ENCODE measurements at regions not wholly inside any gene's neighbourhood (a gene's known extent, or its start where the extent isn't known, plus 50 kb on each side); places are given as distances from the start of the nearest gene placed in this dataset.
A peak's percentile ranks its signal among the peaks of the same experiment; 100 is the strongest.
"Not testable (repeated sequence)": the region's sequence is repeated elsewhere in the genome, so short reads cannot be mapped to it uniquely, and the experiment has no call there.

- DNase-seq: no peak
These were observed 99.0 kb upstream of the CDYL start for GRCh38 chr6:4677011-4677750.

- no peak for DNase-seq
These were observed 100.2 kb upstream of the CDYL start for GRCh38 chr6:4676016-4676415.

DNA sequence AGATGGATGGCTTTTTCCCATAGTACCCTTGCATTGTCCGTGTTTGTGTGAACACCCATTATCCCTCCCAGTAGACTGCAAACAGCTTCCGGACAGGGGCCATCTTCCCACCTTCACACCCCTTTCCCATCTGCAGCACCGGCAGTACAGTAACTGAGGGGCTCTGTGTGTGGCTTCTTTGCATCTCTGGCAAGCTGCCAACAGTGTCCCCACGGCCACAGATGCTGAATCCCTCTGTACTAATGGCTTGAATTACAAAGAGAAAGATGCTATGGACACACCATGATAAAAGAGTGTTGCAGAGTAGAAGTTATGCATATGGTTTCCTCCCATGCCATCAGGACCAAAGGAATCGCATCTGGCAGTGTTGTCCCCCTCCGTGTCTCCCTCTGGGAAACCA, 101.1 kb upstream of the CDYL start:
- DNase-seq: no peak

DNA sequence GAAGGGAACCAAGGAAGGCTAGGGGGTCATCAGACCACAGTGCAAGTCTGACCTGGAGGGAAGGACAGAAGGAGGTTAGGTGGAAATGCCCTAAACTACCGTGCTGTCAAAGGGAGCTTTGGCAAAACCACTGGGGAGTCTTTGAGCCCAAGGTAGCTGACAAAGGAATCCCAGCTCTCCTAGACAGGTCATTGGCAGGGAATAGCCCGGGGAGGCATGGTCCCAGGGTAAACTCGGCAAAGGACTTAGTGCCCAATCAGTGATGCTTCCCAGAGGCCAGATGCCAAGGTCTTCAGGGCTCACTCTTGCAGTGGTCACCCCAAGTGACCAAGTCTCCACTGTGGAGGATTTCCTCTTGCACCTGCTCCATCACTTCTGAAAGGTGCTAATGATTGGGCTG, 102.3 kb upstream of the CDYL start:
- no peak for DNase-seq

- peak in 1 of 4 experiments; percentile 15 for DNase-seq
These were observed 103.4 kb upstream of the CDYL start for GRCh38 chr6:4672772-4673171.

GRCh38 chr6:4671587-4672115, 104.6 kb upstream of the CDYL start:
- no peak for DNase-seq

DNA sequence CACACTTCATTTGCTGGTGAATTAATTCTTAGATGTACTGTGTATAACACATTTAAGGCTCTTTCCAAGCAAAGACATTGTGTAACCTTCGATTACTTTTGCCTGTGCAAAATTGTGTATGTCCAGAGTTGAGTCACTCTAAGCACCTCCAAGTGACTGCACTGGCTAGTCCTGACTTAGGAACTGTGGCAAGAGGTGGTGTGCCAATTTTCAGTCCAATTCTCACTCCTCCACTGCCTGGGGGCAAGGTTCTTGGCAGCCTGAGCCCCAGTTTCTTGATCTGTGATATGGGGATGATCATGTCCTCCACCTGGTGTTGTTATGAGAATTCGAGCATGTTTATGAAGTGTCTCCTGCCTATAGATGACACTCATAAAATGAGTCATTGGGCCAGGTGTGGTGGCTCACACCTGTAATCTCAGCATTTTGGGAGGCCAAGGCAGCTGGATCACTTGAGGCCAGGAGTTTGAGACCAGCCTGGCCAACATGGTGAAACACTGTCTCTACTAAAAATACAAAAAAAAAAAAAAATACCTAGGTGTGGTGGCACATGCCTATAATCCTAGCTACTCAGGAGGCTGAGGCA, 105.3 kb upstream of the CDYL start:
- no peak for DNase-seq

DNA sequence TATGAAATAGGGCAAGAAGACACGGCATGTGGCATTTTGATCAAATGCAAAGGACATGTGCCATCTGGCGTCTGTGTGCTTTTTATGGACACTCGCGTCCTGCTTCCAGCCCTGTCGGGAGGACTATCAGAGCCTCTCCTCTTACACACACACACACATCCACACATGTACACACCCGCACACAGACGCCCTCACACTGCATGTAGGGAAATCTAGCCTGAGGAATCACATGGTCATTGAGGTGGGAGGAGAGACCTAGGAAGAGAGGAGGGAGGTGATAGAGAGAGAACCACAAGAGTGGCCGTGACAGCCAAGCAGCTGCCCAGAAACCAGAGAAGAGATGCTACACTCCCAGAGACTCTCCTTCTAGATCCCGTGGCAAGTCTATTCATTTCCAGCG, 105.9 kb upstream of the CDYL start:
- no peak for DNase-seq

DNA sequence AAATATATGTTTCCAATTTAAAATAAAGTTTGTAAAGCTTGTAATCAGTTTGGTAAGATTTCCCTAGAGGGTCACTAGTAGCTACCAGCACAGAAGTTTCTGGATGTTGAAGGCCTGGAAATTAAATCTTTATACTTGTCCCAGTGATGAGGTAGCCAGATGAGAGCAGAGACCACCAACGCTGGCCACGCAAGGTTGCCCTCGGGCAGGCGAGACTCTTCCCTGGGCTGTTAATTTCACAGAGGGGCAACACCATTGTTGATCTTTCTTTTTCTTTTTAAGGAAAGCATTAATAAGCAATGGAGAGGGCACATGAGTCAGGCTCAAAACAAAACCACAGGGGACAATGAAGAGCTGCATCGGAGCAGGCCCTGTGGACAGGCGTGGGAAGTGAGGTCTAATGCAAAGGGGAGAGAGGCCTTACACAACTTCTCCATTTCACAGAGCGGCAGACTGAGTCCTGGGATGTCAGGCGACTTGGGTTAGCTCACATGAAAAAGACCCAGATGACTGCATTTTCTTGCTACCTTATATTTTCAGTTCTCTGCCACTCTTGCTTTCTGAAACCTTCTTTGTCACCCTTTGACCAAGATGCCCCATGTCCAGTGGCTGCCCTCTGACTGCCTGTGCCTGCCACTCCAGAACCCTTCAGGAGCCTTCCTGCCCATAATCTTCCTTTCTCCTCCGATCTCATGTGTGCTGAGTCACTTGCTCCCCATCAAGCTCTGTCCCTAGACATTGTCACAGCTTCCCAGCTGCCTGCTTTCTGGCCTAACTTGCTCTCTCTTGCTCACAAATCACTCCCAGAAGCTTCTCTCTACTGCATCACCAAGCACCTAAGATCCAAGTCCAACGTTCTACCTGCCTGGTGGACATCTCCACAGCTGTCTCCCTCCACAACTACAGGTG, 107.7 kb upstream of the CDYL start:
- DNase-seq: peak; percentile 50 to 76 (median 68)

DNA sequence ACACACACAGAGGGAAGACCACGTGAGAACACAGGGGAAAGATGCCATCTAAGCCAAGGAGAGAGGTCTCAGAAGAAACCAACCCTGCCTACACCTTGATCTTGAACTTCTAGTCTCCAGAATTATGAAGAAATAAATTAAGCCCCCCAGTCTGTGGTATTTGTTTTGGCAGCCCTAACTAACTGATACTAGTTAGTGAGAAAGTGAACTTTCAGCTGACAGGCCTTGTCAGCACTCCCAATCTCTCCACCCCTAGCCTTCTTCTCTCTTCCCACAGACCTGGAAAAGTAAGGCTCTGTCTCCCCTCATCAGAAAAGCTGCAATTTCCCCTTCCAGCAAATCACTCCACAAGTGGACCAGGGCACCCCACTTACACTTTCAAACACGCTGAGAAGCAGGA, 108.6 kb upstream of the CDYL start:
- no peak for DNase-seq

DNA sequence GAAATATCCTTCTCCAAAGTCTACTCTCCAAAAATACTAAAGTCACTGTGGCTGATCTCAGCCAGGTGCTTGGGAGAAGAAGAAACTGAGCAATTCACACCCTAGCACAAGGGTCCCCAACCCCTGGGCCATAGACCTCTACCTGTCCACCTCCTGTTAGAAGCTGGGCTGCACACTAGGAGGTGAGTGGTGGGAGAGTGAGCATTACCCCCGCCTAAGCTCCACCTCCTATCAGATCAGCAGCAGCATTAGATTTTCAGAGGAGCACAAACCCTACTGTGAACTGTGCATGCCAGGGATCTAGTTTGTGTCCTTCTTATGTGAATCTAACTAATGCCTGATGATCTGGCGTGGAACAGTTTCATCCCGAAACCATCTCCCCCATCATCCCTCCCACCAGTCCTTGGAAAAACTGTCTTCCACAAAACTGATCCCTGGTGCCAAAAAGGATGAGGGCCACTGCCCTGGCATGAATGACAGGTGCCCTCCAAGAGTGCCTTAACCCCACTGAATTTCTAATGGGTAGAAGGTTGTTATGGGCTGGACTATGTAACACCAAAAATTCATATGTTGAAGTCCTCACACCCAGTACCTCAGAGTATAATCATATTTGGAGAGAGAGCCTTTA, 109.2 kb upstream of the CDYL start:
- no peak for DNase-seq

DNA sequence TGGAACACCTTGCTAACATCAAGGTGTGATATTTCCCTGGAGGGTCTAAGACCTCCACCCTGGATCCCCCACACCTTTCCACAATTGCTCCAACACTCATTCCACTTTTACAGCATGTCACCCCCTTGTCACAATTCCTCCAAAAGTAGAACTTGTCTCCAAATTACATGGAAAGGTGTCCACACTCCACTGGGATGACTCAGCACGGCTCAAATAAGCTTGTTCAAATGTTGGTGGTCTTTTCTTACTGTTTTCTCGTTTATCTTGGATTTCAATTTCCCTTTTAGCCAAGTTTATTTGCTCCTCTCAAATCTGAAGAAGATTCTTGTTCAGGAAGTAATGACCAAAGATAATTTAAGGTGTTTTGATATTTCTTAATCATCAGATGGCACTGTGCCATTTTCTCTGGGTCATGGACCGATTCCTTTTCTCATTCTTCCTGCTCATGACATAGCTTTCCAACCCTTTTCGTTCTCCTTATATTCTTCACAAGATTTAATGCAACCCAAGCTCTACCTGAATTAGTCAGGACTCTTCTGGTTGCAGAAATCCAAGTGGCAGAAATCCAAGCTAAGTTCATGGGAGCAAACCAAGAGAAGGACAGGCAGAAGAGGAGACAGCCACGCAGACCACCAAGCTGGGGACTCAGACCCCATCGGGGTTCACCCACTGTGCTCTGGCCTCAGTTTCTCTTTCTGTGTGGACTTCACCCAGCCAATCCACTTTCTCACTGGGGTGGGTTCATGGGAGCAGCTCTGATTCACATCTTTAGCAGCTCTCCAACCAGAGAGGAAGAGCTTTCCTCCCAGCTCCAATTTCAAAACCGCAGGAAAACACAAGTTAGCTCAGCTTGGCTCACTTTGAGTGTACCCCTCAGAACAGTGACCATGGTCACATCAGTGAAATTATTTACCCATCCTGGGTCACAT, 110.5 kb upstream of the CDYL start:
- no peak for DNase-seq

GRCh38 chr6:4664911-4665310, 111.3 kb upstream of the CDYL start:
- no peak for DNase-seq

- DNase-seq: peak in 3 of 4 experiments; percentile 32 to 49 (median 35)
These were observed 112.0 kb upstream of the CDYL start for GRCh38 chr6:4664117-4664626.

DNA sequence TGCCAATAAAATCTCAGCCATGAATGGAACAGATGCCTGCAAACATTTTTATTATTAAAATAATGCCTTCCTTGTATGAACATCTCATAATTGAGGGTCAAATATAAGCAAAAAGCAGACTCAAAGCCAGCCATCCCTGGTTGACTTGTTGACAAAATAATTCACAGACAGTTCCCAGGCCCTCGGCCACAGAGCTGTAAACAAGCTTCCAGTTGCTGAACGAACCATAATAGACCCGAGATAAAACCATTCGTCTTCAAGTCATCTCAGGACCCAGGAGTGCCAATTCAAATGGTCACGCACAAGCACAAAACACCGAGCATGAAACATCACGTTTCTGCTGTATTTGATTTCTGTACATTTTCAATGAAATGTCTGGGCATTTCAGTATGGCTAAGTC, 113.3 kb upstream of the CDYL start:
- DNase-seq: no peak

- no peak for DNase-seq
These were observed 114.8 kb upstream of the CDYL start for GRCh38 chr6:4661391-4661790.

GRCh38 chr6:4660377-4661321, 115.6 kb upstream of the CDYL start:
- DNase-seq: no peak

GRCh38 chr6:4659719-4660118, 116.5 kb upstream of the CDYL start:
- not testable (repeated sequence) for DNase-seq

DNA sequence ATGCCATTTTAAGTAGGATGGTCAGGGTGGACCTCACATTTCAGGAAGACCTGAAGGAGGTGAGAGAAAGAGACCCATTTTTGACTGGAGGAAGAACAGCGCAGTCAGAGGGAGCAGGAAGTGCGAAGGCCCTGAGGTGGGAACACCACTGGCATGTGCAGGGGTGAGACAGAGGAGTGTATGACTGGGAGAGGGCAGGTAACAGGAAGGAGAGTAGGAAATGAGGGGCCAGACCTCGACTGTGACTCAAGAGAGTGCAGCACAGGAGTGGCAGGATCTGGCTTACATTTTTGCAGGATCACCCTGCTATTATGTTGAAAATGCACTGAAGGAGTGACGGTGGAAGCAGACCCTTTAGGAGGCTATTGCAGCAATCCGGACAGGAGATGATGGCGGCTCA, 117.7 kb upstream of the CDYL start:
- no peak for DNase-seq

- no peak for DNase-seq
These were observed 120.1 kb upstream of the CDYL start for GRCh38 chr6:4656106-4656505.
